Tibial nerve (tissue), 4 donors: ENCODE measurements at regions not wholly inside any gene's neighbourhood (a gene's known extent, or its start where the extent isn't known, plus 50 kb on each side); places are given as distances from the start of the nearest gene placed in this dataset.

Experiments used
- DNase-seq, 2 donors: peaks; one replicate each; pipeline ENCODE4 v3.0.0-alpha.2; 2019; ENCODE audit warnings: low spot score in 2 of 2
- H3K27ac ChIP-seq, 4 donors: fragments of 200-600 bp; sonication (generic) in 3 of 4; one replicate each; pipeline ENCODE4 v1.5.1; 2017 to 2019; ENCODE audit warnings: mild to moderate bottlenecking in 1 of 4
- H3K27me3 ChIP-seq, 2 donors: fragments of 200-600 bp; sonication (generic) in 1 of 2; one replicate each; pipeline versions ENCODE4 v1.5.1 to v1.6.0; 2017 to 2019
- H3K36me3 ChIP-seq, 3 donors: fragments of 200-600 bp; sonication (generic); one replicate each; pipeline ENCODE4 v1.5.1; 2018 to 2019
- H3K4me1 ChIP-seq, 4 donors: fragments of 200-600 bp; sonication (generic) in 3 of 4; one replicate each; pipeline ENCODE4 v1.5.1; 2017 to 2019
- H3K4me3 ChIP-seq, 4 donors: fragments of 200-600 bp; sonication (generic) in 3 of 4; one replicate each; pipeline ENCODE4 v1.5.1; 2017 to 2019; ENCODE audit warnings: mild to moderate bottlenecking in 1 of 4, moderate library complexity in 1 of 4
- H3K9me3 ChIP-seq, 4 donors: fragments of 200-600 bp; sonication (generic) in 3 of 4; one replicate each; pipeline ENCODE4 v1.5.1; 2017 to 2019
- CTCF ChIP-seq, 5 experiments: fragments of 200-600 bp in 3 of 5; fragments of 450-650 bp in 2 of 5; sonication (generic) in 3 of 5; IDR thresholded peaks; one replicate each; pipeline ENCODE4 v1.5.1; 2016 to 2019; ENCODE audit warnings: antibody characterized with exemption in 5 of 5, mild to moderate bottlenecking in 3 of 5, moderate library complexity in 2 of 5
- EP300 ChIP-seq, 2 donors: sonication (generic); formaldehyde crosslinking; IDR thresholded peaks; one replicate each; pipeline ENCODE4 v1.6.1; 2017; ENCODE audit warnings: antibody characterized with exemption in 2 of 2, mild to moderate bottlenecking in 1 of 2
- POLR2A ChIP-seq, 2 donors: fragments of 450-650 bp; IDR thresholded peaks; one replicate each; pipeline ENCODE4 v1.6.1; 2017; ENCODE audit warnings: antibody characterized with exemption in 2 of 2, mild to moderate bottlenecking in 2 of 2, moderate library complexity in 2 of 2
- WGBS, 2 donors: methylation state at CpG; one replicate each; pipeline ENCODE4 v1.1.5; 2018; 5-methylcytosine and 5-hydroxymethylcytosine counted together

- 70 to 84% methylated on average over 2 of the region's 2 CpGs for WGBS, 2 donors
- Histone ChIP-seq H3K27me3 (no peaks in the 10 kb centered on the region), H3K27ac (no peak overlapping the region), H3K9me3 (no peaks in the 10 kb centered on the region), H3K4me1 (no peaks in the 10 kb centered on the region), H3K36me3 (no peaks in the 10 kb centered on the region), H3K4me3 (no peak overlapping the region)
- no peak for TF ChIP-seq EP300 (IDR thresholded peaks at IDR 0.05)
- TF ChIP-seq POLR2A (IDR thresholded peaks at IDR 0.05) = no peak
- TF ChIP-seq CTCF (IDR thresholded peaks at IDR 0.05) = no peak
- DNase-seq = no peak
Measured at GRCh38 chr1:81499487-81499886, 301.2 kb upstream of the ADGRL2 start.

- Histone ChIP-seq H3K36me3 (no peaks in the 10 kb centered on the region), H3K4me1 (peaks cover 0 to 3% (median 1%) of the 10 kb centered on the region in 4 donors), H3K27me3 (no peaks in the 10 kb centered on the region), H3K27ac (no peak overlapping the region), H3K4me3 (no peak overlapping the region), H3K9me3 (no peaks in the 10 kb centered on the region)
- WGBS, 2 donors = 34 to 35% methylated on average over 5 of the region's 5 CpGs
- DNase-seq = no peak
- TF ChIP-seq POLR2A (IDR thresholded peaks at IDR 0.05) (no peak), CTCF (IDR thresholded peaks at IDR 0.05) (no peak), EP300 (IDR thresholded peaks at IDR 0.05) (no peak)
Measured at GRCh38 chr1:81498471-81499462, 302.0 kb upstream of the ADGRL2 start.

- peaks cover 0 to 6% (median 2%) of the 10 kb centered on the region in 4 donors for H3K4me1 ChIP-seq
- TF ChIP-seq POLR2A (IDR thresholded peaks at IDR 0.05) = no peak
- TF ChIP-seq EP300 (IDR thresholded peaks at IDR 0.05) = no peak
- no peak for TF ChIP-seq CTCF (IDR thresholded peaks at IDR 0.05)
- WGBS, 2 donors = 72 to 76% methylated on average over 2 of the region's 2 CpGs
Measured at GRCh38 chr1:81496349-81496748, 304.4 kb upstream of the ADGRL2 start.

GRCh38 chr1:81493102-81493869 is 307.4 kb upstream of the ADGRL2 start:
- Histone ChIP-seq H3K27ac (peak overlapping the region in 1 of 4 donors; percentile 50), H3K36me3 (no peaks in the 10 kb centered on the region)

More at GRCh38 chr1:81496349-81496748, 304.4 kb upstream of the ADGRL2 start:
- no peaks in the 10 kb centered on the region for H3K27me3 ChIP-seq
- H3K9me3 ChIP-seq = no peaks in the 10 kb centered on the region
- DNase-seq = no peak
- H3K36me3 ChIP-seq = no peaks in the 10 kb centered on the region
- no peak overlapping the region for H3K27ac ChIP-seq
- no peak overlapping the region for H3K4me3 ChIP-seq

More at GRCh38 chr1:81493102-81493869, 307.4 kb upstream of the ADGRL2 start:
- Histone ChIP-seq H3K4me3 (no peak overlapping the region), H3K4me1 (peaks cover 0 to 6% (median 2%) of the 10 kb centered on the region in 4 donors), H3K9me3 (peaks cover 0 to 19% (median 0%) of the 10 kb centered on the region in 4 donors), H3K27me3 (no peaks in the 10 kb centered on the region)
- DNase-seq = no peak
- WGBS, 2 donors = 36 to 39% methylated on average over 5 of the region's 5 CpGs
- peak in 1 of 2 donors; percentile 37 for TF ChIP-seq EP300 (IDR thresholded peaks at IDR 0.05)
- no peak for TF ChIP-seq CTCF (IDR thresholded peaks at IDR 0.05)
